Glomerular visceral epithelial cell (primary cell): ENCODE measurements at regions not wholly inside any gene's neighbourhood (a gene's known extent, or its start where the extent isn't known, plus 50 kb on each side); places are given as distances from the start of the nearest gene placed in this dataset.
"Not testable (repeated sequence)": the region's sequence is repeated elsewhere in the genome, so short reads cannot be mapped to it uniquely, and the experiment has no call there.

Experiments used
- DNase-seq: peaks from one replicate; pipeline ENCODE4 v3.0.0-alpha.2; 2016; ENCODE audit errors: extremely low spot score

DNA sequence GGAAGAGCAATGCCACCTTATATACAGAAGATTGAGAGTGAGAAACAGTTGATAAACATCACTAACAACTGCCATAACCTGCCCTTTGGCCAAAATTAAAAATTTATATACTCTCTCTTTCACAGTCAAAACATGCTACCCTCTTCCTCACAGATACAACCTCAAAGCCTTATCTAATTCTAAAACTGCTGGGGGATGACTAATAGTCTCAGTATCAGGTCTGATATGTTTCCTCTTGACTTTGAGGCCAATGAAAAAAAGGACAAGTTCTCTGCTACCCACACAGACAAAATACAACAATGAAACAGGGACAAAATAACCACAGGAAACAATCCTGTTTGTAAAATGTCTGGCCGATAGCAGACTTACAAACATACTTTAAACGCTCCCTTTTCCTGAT, 485.6 kb upstream of the NUDT12 start:
- no peak for DNase-seq

DNA sequence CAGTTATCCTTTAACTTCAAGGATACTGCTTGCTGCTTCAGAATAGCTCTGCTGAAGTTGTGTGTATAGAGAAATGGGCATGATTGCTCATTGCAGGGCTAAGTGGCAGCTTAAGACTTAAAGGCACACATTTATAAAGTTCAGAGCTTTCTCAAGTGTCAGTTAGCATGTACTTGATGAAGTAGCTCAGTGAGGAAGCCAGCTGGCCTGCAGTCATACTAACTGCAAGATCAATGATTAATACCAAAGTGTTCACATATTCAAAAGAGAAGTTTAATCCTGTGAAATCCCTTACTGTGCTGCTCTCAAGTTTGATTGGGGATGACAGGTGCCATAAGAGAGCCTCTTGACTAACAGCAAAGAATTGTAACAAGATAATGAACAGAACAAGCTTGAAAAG, 483.4 kb upstream of the NUDT12 start:
- DNase-seq: no peak

DNA sequence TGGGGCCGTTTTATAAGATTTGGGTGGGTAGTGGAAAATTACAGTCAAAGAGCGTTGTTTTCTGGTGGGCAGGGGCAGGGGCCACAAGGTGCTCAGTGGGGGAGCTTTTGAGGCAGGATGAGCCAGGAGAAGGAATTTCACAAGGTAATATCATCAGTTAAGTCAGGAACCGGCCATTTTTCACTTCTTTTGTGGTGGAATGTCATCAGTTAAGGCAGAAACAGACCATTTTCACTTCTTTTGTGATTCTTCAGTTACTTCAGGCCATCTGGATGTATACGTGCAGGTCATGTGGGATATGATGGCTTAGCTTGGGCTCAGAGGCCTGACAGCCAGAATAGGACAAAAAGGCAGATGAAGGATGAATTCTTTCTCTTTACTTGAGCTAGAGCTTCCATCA, 477.3 kb upstream of the NUDT12 start:
- not testable (repeated sequence) for DNase-seq

DNA sequence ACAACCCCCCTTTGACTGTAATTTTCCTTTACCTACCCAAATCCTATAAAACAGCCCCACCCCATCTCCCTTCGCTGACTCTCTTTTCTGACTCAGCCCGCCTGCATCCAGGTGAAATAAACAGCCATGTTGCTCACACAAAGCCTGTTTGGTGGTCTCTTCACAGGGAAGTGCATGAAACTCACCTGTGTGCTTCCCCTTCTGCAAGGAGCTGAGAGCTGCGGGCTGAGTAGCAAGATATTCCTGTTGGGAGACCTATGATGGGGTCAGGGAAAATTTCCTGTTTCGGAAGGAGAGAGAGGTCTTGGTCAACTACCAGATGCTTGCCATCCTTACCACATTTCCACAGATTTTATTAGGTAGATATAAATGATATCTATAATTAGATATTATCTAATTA, 474.5 kb upstream of the NUDT12 start:
- not testable (repeated sequence) for DNase-seq

DNA sequence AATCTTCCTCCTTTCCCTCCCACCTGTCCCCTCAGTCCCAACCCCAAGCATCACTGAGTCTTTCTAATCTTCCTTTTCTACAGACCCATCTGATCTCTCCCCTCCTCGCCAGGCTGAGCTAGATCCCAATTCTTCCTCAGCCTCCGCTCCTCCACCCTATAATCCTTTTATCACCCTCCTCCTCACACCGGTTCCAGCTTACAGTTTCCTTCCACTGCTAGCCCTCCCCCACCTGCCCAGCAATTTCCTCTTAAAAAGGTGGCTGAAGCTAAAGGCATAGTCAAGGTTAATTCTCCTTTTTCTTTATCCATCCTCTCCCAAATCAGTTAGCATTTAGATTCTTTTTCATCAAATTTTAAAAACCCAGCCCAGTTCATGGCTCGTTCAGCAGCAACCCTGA, 470.6 kb upstream of the NUDT12 start:
- not testable (repeated sequence) for DNase-seq

DNA sequence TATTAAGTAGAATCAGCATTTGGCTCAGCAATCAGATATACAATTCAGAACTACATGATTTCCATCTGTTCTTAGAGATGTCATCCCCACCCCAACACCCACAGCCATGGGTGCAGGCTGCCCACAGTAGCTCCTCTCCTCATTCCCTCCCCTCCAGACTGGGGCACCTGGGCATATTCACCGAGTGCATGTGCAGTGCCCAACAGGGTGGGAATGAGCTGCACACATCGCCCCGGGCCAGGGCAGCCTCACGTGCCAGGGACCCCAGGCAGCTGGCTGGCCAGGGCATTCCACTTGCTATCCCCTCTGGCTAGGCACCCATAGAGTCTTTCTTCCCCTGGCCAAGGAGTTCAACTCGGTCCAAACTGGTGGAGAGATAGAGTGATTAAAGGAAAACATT, 461.9 kb upstream of the NUDT12 start:
- no peak for DNase-seq

DNA sequence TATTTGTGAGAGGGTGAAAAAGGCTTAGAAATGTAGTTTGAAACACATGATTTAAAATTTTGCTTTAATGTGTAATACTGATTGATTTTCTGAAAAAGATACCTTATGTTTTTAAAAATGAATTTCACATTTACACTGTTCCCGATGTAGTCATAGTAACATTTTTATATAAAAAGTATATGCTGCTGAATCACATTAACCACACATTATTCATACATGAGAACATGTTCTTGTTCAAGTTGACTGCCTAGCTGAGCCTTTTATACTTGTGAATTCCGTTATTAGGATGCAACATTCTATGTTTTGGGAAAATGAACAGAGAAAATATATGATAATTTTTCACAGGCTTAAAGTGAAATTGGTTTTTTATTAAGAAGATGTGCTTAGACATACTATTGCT, 461.1 kb upstream of the NUDT12 start:
- DNase-seq: no peak

DNA sequence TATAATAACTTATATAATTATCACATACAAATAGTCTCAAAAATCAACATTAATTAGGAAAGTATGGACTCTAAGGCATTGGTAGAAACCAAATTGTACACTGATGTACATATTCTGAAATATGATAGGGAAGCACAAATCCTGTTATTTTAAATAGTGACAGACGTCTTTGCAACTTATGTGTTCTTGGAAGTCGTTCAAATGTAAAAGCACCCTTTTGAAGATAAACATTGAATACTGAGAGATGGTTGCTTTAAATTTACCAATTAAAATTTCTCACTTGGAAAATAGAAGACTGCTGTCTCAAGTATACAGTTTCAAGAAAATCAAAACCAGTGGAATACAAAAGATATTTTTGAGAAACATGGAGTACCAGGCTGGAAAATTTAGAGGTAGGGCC, 457.4 kb upstream of the NUDT12 start:
- DNase-seq: no peak

DNA sequence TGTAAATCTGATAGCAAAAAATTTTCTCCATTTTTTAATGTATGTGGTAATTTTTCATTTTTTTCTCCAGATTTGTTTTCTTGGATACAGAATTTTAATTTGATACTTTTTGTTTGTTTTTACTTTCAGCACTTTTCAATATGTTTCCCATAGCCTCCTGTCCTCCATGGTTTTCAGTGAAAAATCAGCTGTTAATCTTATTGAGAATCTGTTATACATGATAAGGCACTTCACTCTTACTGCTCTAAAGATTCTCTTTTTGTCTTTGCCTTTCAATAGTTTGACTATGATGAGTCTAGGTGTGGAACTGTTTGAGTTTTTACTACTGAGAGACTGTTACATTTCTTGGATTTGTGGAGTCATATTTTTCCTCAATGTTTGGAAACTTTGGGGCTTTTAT, 455.7 kb upstream of the NUDT12 start:
- DNase-seq: no peak

DNA sequence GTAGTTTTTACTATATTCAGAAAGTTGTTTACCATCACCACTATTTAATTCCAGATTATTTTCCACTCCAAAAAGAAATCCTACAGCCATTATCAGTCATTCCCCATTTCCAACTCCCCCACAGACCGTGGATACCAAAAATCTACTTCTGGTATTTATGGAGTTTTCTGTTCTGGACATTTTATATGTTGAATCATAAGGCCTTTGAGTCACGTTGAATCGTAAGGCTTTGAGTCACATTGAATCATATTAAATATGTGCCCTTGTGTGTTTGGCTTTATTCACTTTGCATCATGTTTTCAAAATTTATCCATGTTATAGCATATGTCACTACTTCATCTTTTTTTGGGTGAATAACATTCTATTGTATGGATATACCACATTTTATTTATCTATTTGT, 454.1 kb upstream of the NUDT12 start:
- no peak for DNase-seq

DNA sequence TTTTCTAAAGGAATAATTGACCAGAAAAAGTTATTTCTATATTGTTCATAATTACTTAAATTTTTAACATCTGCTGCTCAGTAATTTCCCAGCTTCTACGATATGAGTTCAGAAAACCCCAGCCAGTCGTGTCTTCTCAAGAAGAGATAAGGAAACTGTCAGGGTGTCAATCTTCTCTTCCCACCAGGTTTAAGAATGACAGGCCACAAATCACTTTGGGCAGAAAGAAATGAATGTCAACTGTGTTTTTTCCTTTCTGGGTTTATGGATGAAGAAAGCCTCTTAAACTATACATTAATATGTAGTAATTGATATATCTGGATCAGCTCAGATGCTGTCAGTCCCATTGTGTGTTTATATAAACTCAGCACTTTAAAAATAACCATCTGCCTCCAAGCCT, 453.2 kb upstream of the NUDT12 start:
- no peak for DNase-seq

DNA sequence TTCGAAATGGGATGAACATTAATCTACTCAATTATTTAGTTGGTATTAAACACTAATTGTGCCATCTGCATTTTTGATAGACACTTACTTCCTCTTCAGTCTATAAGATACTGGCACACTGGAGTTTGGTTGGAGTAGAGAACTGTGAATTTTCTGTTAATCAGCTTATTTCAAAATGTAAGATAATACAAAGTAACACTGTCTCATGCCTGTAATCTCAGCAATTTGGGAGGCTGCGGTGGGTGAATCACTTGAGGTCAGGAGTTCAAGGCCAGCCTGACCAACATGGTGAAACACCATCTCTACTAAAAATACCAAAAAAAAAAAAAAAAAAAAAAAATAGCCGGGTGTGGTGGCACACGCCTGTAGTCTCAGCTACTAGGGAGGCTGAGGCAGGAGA, 440.2 kb upstream of the NUDT12 start:
- not testable (repeated sequence) for DNase-seq

DNA sequence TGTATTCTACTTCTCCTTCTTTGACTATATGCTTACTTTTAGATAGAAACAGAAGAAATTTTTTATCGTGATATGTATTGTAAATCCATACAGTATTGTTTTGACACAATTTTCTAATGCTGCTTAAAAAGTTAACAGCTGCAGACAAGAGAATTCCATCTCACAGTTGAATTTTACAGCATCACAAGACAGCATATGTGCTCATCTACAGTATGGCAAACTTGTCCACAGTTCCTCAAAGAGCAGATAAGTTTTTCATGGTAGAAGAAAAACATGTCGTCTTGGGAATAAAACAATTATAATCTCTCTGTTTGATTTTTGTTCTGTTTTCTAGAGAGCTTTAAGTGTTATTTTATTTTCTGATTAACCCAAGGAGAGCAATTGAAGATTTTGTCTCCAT, 438.5 kb upstream of the NUDT12 start:
- no peak for DNase-seq

DNA sequence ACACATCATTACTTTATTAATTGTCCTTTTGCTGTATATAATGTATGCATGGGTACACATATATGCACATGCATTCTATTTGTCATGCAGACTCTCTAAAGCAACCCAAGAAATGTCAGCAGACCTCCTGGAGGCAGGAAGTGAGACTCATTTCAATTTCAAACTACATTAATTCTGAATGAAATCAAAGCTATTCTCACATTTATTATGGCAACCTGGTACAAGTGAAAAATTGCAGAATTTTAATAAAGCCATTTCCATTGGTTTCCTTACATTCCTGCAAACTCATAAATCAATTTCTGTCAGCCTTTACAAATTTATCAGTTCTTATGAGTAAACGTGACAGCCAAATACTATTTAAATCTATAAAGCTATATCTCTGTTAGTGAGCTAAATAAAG, 430.4 kb upstream of the NUDT12 start:
- DNase-seq: no peak

DNA sequence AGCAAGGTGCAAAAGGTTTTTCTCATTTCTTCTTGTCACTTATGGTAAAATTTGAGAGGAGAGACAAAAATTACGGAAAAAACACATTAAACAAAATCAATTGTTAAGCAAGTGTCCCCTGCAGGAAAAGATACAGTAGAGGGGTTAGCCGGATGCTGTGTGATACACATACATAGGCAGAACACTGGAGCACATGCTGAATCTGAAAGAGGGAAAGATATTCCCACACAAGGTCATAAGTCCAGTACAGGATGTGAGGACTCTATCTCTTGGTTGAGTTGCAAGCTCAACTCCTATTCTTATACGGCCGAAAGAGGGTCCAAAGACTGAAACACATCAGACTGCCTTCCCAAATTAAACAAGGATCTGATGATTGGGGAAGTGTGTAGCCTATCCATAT, 427.5 kb upstream of the NUDT12 start:
- no peak for DNase-seq

DNA sequence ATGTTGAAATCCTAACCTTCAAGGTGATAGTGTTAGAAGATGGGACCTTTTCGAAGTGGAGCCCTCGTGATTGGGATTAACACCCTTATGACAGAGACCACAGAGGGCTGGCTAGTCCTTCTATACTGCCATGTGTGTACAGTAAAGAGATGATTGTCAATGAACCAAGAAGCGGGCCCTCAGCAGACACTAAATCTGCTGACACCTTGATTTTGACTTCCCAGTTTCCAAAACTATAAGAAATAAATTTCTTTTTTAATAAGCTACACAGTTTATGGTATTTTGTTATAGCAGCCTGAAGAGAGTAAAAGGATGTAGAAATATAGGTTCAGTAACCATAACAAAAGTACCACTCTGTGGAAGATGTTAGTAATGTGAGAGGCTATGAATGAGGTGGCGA, 419.0 kb upstream of the NUDT12 start:
- DNase-seq: no peak

DNA sequence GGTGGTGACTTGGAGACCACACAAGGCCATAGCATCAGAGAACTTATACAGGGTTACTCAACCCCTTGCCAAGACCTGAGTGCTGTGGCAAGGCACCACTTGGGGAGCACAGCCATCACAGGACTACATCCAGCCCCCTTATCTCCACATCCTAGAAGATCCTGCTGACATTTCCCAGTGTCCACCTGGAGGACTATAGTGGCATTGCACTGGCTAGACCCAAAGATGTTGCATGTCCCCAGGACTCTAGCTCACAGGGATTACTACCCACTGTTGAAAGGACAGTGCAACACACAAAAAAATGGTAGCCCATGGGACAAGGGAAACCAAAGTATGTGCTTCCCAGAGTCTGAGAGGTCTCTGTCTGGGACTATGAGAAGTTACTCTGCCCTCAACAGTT, 411.1 kb upstream of the NUDT12 start:
- no peak for DNase-seq

DNA sequence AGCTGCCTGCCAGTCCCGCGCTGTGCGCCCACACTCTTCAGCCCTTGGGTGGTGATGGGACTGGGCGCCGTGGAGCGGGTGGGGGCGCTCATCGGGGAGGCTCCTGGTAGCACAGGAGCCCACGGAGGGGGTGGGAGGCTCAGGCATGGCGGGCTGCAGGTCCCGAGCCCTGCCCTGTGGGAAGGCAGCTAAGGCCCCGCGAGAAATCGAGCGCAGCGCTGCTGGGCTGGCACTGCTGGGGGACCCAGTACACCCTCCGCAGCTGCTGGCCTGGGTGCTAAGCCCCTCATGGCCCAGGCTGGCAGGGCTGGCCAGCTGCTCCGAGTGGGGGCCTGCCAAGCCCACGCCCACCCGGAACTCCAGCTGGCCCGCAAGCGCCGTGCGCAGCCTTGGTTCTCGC, 403.7 kb upstream of the NUDT12 start:
- not testable (repeated sequence) for DNase-seq

DNA sequence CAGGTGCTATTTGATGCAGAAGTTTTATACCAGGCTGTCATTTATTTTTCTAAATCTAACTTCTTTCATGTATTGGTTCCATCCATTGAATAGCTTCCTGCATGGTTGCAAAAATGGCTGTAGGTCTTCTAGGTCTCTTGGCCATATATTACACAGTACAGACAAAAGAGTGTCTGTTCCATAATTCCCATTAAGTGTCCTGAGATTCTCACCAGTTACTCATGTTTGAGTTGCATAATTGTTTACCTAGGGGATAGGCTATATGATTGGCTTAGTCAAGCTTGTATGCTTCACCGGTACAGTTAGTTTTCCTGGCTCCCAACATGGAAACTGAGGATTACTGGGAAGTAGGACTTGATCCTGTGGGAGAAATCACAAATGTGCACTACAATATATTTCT, 399.4 kb upstream of the NUDT12 start:
- no peak for DNase-seq

DNA sequence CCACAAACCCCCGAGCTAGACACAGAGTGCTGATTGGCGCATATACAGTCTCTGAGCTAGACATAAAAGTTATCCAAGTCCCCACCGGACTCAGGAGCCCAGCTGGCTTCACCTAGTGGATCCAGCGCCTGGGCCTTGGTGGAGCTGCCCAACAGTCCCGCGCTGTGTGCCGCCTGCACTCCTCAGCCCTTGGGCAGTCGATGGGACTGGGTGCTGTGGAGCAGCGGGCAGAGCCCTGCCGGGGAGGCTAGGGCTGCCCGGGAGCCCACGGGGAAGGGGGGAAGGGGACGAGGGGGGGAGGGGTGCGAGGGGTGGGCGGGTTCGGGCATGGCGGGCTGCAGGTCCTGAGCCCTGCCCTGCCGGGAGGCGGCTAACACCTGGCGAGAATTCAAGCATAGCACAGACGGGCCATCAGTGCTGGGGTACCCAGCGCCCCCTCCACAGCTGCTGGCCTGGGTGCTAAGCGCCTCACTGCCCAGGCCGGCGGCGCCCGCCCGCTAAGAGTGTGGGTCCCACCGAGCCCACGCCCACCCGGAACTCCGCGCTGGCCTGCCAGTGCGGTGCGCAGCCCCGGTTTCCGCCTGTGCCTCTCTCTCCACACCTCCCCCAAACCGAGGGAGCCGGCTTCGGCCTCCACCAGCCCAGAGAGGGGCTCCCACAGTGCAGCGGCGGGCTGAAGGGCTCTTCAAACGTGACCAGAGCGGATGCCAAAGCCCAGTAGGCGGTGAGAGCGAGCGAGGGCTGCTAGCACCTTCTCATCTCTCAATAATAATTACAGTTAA, 391.2 kb upstream of the NUDT12 start:
- DNase-seq: no peak

DNA sequence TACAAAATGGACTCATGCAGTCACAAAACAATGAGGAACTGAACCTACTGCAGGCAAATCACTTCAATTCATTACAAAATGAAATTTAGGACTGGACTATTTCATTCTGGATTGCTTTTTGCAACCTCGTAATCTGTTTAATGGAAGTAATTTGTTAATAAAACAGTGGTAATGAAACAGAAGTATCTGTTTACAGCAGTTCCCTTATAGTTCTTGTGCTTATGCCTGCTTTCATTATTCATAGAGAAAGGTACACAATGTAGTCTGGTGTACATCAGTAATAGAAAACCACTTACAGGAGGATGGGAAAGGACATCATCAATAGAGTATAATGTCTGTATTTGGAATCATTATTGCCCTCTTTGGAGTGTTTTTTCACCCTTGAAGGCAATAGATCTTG, 389.2 kb upstream of the NUDT12 start:
- DNase-seq: no peak

DNA sequence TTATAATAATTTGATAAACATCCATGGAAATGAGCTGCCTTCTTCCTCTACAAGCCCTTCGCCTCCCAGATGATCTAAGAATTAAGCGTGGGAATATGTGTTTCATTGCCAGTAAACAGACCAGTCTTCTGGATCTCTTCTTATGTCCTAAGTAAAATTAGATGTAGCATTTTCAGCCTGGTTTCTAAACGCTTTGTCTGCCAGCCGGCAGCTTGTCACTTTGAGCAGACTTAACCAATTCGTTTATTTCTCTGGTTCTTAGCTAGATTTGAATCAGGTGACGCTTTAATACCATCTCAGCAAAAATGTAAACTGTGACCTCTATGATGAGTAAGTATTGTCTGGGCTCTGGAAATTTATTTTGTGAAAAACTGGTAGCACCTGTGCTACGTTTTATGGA, 380.6 kb upstream of the NUDT12 start:
- no peak for DNase-seq

DNA sequence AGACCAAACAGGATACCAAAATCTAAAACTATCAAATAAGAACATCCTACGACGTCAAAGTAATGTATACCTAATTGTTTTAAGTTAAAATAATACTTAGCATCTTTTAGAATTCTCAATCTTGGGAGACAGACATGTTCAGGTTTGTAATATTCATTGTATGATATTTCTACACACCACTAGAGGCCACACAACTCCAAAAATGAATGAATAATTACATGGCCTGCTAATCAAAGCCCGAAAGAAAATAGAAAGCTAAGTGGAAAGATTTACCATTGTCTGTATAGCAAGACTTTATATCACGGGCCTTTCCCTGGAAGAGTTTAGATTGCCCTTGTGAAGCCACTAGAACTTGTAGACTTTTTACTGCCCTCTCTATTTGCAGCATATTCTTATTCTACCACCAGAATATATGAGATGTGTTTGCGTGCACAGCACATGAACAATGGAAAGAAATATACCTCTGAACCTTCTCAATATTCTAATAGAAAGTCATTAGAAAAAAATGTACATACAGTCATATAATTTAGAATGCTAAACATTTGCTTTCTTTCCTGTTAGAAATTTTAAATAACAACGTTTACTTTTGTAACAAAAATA, 380.1 kb upstream of the NUDT12 start:
- no peak for DNase-seq

DNA sequence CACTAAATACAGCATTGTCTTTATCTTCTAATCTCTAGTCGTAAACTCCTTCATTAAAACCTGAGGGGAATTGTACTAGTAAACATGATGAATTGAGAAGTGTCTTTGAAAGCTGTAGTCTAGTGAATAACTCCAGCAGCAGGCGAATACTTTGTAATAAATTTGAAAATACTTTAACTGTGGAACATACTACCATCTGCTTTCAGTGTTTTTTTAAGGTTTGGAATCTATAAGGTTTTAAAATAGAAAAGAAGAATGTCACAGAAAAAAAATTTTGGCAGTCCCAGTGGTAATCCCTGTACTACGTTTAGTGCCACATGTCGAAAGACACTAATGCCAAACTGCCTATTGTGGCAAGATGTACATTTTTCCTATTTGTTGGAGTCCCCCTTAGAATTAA, 379.0 kb upstream of the NUDT12 start:
- DNase-seq: no peak
